SK-N-MC (cell line): ENCODE measurements at regions not wholly inside any gene's neighbourhood (a gene's known extent, or its start where the extent isn't known, plus 50 kb on each side); places are given as distances from the start of the nearest gene placed in this dataset.

Source experiments
- DNase-seq: peaks from one replicate; pipeline ENCODE4 v3.0.0-alpha.2; 2011; ENCODE audit warnings: low read depth, low spot score
- H3K27ac ChIP-seq: fragments of 200-600 bp; sonication (generic); 2 replicates; pipeline ENCODE4 v1.5.1; 2016; ENCODE audit warnings: mixed run types
- H3K36me3 ChIP-seq: fragments of 200-600 bp; sonication (generic); 2 replicates; pipeline ENCODE4 v1.6.1; 2017; ENCODE audit warnings: antibody characterized with exemption, low read length, mixed read lengths; ENCODE audit not compliant: insufficient read depth
- H3K4me3 ChIP-seq: fragments of 200-600 bp; sonication (generic); 2 replicates; pipeline ENCODE4 v1.5.1; 2016
- H3K9ac ChIP-seq: fragments of 200-600 bp; sonication (generic); 2 replicates; pipeline ENCODE4 v1.8.0; 2017; ENCODE audit warnings: mixed run types, mixed read lengths; ENCODE audit not compliant: insufficient read length
- H3K9me3 ChIP-seq: fragments of 200-600 bp; sonication (generic); 2 replicates; pipeline ENCODE4 v1.6.1; 2017; ENCODE audit warnings: low read depth, mild to moderate bottlenecking, antibody characterized with exemption, low read length, moderate library complexity, mixed read lengths
- EZH2 ChIP-seq: fragments of 200-600 bp; sonication (generic); IDR thresholded peaks from one replicate; pipeline ENCODE4 v1.6.1; 2017; ENCODE audit warnings: antibody characterized with exemption
- FOXP2 ChIP-seq: optimal IDR thresholded peaks from 2 replicates; pipeline ENCODE3; 2011; ENCODE audit warnings: mild to moderate bottlenecking, moderate library complexity; ENCODE audit not compliant: insufficient read depth; ENCODE audit errors: extremely low read length, control extremely low read depth
- POLR2AphosphoS5 ChIP-seq: IDR thresholded peaks from 2 replicates; pipeline ENCODE4 v1.6.1; 2012; ENCODE audit warnings: mild to moderate bottlenecking, low read depth, low read length, borderline replicate concordance

DNA sequence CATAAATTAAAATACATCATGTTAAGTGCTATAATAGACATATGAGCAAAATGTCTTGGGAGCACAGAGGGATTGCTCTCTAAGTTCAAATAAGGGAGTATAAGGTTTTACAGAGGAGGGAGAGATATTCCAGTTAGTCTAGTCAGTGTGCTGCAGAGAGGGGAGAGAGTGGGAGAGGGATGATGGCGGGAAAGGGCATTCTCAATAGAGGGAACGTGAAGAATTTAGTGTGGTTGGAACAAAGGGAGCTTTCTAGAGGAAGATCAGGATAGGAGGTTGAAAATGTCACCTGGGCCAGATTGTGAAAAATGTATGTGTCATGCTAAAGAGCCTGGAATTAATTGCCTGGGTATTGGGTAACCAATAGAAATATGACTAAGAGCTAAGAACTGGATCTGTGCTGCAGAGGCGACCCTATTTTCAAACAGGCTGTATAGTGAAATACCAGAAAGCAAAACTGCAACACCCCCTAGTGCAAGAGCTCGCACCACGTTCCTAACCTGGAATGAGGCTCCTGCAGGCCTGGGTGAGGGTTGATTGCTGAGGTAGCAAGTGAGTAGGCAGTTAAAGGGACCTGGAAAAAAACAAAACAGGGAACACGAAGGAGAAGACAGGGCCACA lies 791.8 kb upstream of the C9orf72 start:
- no peak overlapping the region for H3K4me3 ChIP-seq
- no peaks in the 10 kb centered on the region for H3K36me3 ChIP-seq
- TF ChIP-seq EZH2 (no peak), POLR2AphosphoS5 (no peak), FOXP2 (no peak)
- DNase-seq = no peak
- H3K27ac ChIP-seq = no peak overlapping the region
- H3K9me3 ChIP-seq = no peaks in the 10 kb centered on the region
- no peak overlapping the region for H3K9ac ChIP-seq

DNA sequence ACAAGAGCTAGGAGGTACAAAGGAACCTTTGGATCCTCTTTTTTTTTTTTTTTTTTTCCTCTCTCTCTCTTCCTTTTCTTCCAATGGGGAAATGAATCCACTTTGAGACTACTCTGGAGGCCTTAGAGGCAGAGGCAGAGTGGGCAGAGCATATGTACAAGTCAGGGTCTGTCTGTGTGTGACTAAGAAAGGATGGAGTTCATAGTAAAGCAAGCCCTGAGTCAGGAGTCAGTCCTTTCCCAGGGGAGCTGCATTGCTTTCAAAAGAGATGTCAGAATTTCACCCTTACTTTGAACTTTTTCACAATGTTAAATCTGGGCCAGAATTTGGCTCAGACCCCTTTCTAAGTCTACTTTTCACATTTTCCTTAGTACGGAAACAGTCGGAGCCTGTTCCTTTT lies 792.4 kb upstream of the C9orf72 start:
- H3K9ac ChIP-seq = no peak overlapping the region
- H3K9me3 ChIP-seq = no peaks in the 10 kb centered on the region
- no peaks in the 10 kb centered on the region for H3K36me3 ChIP-seq
- H3K27ac ChIP-seq = no peak overlapping the region
- H3K4me3 ChIP-seq = no peak overlapping the region
- TF ChIP-seq POLR2AphosphoS5 (no peak), EZH2 (no peak), FOXP2 (no peak)
- DNase-seq = no peak

DNA sequence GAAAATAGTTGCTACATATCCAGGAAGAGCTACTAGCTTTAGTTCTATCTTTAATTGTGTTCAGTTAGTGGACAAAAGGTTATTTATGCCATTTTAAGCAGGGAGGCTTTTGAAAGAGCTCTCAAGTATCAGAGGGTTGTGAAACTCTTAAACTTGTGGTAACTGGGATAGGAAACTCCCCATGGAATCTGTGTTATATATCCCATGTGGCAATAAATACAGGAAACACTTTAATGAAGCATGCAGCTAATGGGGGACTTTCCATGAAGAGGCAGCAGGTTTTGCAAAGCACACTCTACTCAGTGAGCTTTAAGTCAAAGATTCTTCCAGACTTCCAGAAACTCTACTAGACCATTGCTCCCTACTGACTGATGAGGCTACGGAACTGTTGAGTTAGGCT lies 805.0 kb upstream of the C9orf72 start:
- Histone ChIP-seq H3K9ac (no peak overlapping the region), H3K9me3 (no peaks in the 10 kb centered on the region), H3K27ac (no peak overlapping the region), H3K4me3 (peak overlapping the region; percentile 29), H3K36me3 (no peaks in the 10 kb centered on the region)
- TF ChIP-seq POLR2AphosphoS5 = peak; percentile 82; the same call in 1 of the 2 replicates
- no peak for TF ChIP-seq FOXP2
- peak; percentile 98 for DNase-seq

DNA sequence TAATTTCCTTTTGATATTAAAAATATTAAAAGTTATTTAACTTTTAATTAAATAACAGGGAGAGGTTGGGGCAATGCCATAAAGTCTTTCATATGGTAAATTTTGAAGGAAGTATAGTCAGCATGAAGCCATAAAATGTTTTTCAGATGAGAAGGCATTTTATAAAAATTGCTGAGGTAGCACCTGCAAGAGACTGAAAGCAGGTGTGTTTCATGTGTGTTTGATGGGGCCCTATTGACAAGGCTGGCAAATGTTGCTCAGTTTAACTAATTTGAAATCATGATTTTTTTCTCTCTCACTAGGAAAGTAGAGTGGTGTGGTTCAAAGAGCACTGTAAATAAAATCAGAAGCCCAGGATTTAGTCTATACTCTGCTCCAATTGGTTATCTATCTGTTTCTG lies 805.8 kb upstream of the C9orf72 start:
- no peak for TF ChIP-seq EZH2
- no peak for TF ChIP-seq FOXP2
- no peak for TF ChIP-seq POLR2AphosphoS5
- Histone ChIP-seq H3K27ac (no peak overlapping the region), H3K9me3 (no peaks in the 10 kb centered on the region), H3K4me3 (no peak overlapping the region), H3K36me3 (no peaks in the 10 kb centered on the region), H3K9ac (no peak overlapping the region)
- no peak for DNase-seq

DNA sequence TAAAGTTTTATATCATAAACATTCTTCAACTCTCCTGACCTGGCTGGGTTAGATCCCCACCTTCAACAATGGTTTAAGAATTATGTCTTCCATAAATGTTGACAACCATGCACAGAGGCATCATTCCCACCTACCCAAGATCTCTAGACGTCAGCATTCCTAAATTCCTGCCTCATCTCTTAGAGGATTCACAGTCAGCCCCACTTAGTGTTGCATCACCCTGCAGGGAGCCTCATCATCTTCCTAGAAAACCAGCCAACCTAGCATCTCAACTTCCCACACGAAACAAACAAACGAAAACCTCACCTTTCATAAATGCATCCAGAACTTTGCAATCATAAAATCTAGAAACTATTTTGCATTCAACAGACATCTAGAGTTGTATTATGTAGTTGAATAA lies 816.1 kb upstream of the C9orf72 start:
- Histone ChIP-seq H3K4me3 (no peak overlapping the region), H3K36me3 (no peaks in the 10 kb centered on the region), H3K9ac (no peak overlapping the region), H3K27ac (no peak overlapping the region), H3K9me3 (no peaks in the 10 kb centered on the region)
- TF ChIP-seq EZH2 = no peak
- TF ChIP-seq POLR2AphosphoS5 = no peak
- TF ChIP-seq FOXP2 = no peak
- no peak for DNase-seq

DNA sequence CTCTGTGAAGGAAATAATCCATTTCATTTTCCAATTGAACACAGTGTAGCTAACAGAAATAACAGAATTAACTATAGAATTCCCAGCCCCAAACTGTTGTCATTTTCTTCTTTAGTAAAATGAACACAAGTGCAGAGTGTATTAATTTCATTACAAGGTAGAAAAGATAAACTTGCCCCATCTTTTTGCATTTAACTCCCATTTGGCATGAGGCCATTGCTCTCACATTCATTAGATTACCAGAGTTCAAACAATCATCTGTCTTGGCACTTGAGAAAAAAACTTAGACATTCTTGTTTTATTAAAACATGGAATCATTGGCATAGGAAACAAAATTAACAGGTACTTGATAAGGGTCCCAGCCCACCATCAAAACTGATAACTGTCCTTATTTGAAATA lies 821.5 kb upstream of the C9orf72 start:
- H3K27ac ChIP-seq = no peak overlapping the region
- H3K36me3 ChIP-seq = no peaks in the 10 kb centered on the region
- no peak overlapping the region for H3K9ac ChIP-seq
- no peak overlapping the region for H3K4me3 ChIP-seq
- TF ChIP-seq EZH2 (no peak), POLR2AphosphoS5 (no peak), FOXP2 (no peak)
- no peak for DNase-seq
- H3K9me3 ChIP-seq = no peaks in the 10 kb centered on the region

DNA sequence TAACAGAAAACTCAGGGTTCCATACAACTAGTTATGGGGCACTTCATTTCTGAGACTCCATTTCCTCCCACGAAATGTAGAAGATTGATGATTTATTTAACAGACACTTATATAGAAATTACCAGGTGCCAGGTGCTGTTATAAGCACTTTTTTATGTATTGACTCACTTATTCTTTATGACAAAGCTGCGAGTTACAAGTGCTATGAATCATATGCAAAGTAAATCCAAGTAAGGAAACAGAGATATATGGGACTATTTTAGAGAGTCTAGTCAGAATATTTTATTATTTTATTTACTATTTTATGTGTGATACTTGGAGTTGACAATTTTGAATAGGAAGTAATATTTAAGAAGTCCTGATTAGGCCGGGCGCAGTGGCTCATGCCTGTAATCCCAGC lies 822.8 kb upstream of the C9orf72 start:
- no peak overlapping the region for H3K27ac ChIP-seq
- H3K9me3 ChIP-seq = no peaks in the 10 kb centered on the region
- H3K9ac ChIP-seq = no peak overlapping the region
- H3K36me3 ChIP-seq = no peaks in the 10 kb centered on the region
- no peak for DNase-seq
- no peak overlapping the region for H3K4me3 ChIP-seq
- TF ChIP-seq POLR2AphosphoS5 = no peak
- TF ChIP-seq FOXP2 = no peak
- no peak for TF ChIP-seq EZH2

DNA sequence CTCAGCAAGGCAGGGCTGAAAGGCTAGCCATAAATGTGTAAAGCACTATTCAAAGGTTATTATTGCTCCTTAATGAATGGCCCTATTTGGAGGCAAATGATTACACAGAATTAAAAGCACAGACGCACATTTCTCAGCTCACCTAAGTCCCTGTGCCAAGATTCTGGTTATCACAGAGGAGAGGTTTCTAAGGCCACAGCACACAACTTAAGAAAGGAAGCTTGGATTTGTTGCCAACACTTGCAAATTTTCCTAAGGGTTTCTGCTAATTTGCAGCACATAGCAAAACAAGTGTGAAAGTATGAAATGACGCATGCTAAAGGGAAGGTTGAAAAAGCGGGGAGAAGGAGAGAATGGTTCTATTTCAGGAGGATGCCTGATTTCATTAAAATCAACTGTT lies 834.1 kb upstream of the C9orf72 start:
- no peaks in the 10 kb centered on the region for H3K9me3 ChIP-seq
- no peaks in the 10 kb centered on the region for H3K36me3 ChIP-seq
- H3K27ac ChIP-seq = no peak overlapping the region
- no peak overlapping the region for H3K9ac ChIP-seq
- no peak for DNase-seq
- H3K4me3 ChIP-seq = no peak overlapping the region
- TF ChIP-seq EZH2 (no peak), FOXP2 (no peak), POLR2AphosphoS5 (no peak)

DNA sequence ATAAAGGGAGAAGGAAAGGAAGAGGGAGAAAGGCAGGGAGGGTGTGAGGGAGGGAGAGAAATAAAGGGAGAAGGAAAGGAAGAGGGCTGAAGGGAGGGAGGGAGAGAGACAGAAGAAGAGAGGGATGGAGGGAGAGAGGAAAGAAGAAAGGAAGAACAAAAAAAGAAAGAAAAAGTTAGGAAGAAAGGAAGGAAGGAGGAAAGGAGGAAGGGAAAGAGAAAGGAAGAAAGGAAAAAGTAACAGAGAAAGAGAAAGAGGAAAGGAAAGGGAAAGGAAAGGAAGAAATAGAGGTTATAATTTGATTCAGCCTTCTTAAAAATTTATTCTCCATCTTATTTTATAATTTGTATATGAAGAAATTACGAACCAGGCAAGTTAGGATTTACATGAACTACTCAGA lies 836.6 kb upstream of the C9orf72 start:
- Histone ChIP-seq H3K9me3 (no peaks in the 10 kb centered on the region), H3K4me3 (no peak overlapping the region), H3K36me3 (no peaks in the 10 kb centered on the region), H3K9ac (no peak overlapping the region), H3K27ac (no peak overlapping the region)
- TF ChIP-seq FOXP2 = no peak
- TF ChIP-seq POLR2AphosphoS5 = no peak
- no peak for TF ChIP-seq EZH2
- no peak for DNase-seq
